Prostate gland (tissue), 2 donors: ENCODE measurements at regions not wholly inside any gene's neighbourhood (a gene's known extent, or its start where the extent isn't known, plus 50 kb on each side); places are given as distances from the start of the nearest gene placed in this dataset.
"Not testable (repeated sequence)": the region's sequence is repeated elsewhere in the genome, so short reads cannot be mapped to it uniquely, and the experiment has no call there.

Experiments
- DNase-seq: peaks from one replicate; pipeline ENCODE4 v3.0.0-alpha.2; 2019; ENCODE audit warnings: low spot score
- H3K27ac ChIP-seq, 2 donors: fragments of 200-600 bp; sonication (generic); 2 replicates each; pipeline ENCODE4 v1.5.1; 2017 to 2019
- H3K27me3 ChIP-seq: fragments of 200-600 bp; sonication (generic); replicated peaks from 2 replicates; pipeline ENCODE4 v1.5.1; 2019; ENCODE audit not compliant: insufficient read depth
- H3K36me3 ChIP-seq, 2 donors: fragments of 200-600 bp; sonication (generic); 1 replicate in 1 of 2; 2 replicates in 1 of 2; pipeline versions ENCODE4 v1.5.1 to v1.8.1; 2017 to 2019
- H3K4me1 ChIP-seq: fragments of 200-600 bp; sonication (generic); replicated peaks from 2 replicates; pipeline ENCODE4 v1.5.1; 2019
- H3K4me3 ChIP-seq, 2 donors: fragments of 200-600 bp; sonication (generic); 2 replicates each; pipeline ENCODE4 v1.5.1; 2017 to 2019
- H3K9me3 ChIP-seq: fragments of 200-600 bp; sonication (generic); 2 replicates; pipeline ENCODE4 v1.5.1; 2017
- CTCF ChIP-seq, 4 experiments: fragments of 200-600 bp in 2 of 4; fragments of 450-650 bp in 2 of 4; sonication (generic) in 2 of 4; IDR thresholded peaks; 1 replicate in 3 of 4; 2 replicates in 1 of 4; pipeline ENCODE4 v1.5.1; 2016 to 2019; ENCODE audit warnings: antibody characterized with exemption in 4 of 4, mild to moderate bottlenecking in 2 of 4, moderate library complexity in 2 of 4
- POLR2A ChIP-seq: fragments of 450-650 bp; IDR thresholded peaks from one replicate; pipeline ENCODE4 v1.6.1; 2016; ENCODE audit warnings: antibody characterized with exemption, mild to moderate bottlenecking
- POLR2AphosphoS5 ChIP-seq: sonication (generic); formaldehyde crosslinking; IDR thresholded peaks from one replicate; pipeline ENCODE4 v1.6.1; 2017; ENCODE audit warnings: antibody characterized with exemption
- WGBS: methylation state at CpG from one replicate; pipeline ENCODE4 v1.1.5; 2018; 5-methylcytosine and 5-hydroxymethylcytosine counted together
- intact Hi-C: fragments of 100-400 bp; cut with DNase I; formaldehyde crosslinking; loops from one replicate; pipeline ENCODE4 v1.14.2; 2022

- no peaks in the 10 kb centered on the region for H3K9me3 ChIP-seq
- H3K36me3 ChIP-seq: no peaks in the 10 kb centered on the region
- no peak overlapping the region for H3K27ac ChIP-seq
- TF ChIP-seq POLR2A (no peak), CTCF (IDR thresholded peaks at IDR 0.05) (no peak), POLR2AphosphoS5 (no peak)
- no peaks in the 10 kb centered on the region for H3K4me1 ChIP-seq
- H3K4me3 ChIP-seq: no peak overlapping the region
- intact Hi-C loops: no loop called here
- WGBS: 90% methylated on average over 3 of the region's 3 CpGs
- DNase-seq: no peak
- H3K27me3 ChIP-seq: no peaks in the 10 kb centered on the region
Observed at GRCh38 chr1:43019226-43019625, 60.6 kb upstream of the SLC2A1 start.

GRCh38 chr1:43018121-43018520 is 59.5 kb upstream of the SLC2A1 start:
- no peaks in the 10 kb centered on the region for H3K27me3 ChIP-seq
- no peaks in the 10 kb centered on the region for H3K9me3 ChIP-seq
- no peak overlapping the region for H3K4me3 ChIP-seq
- H3K4me1 ChIP-seq: no peaks in the 10 kb centered on the region
- 89% methylated on average over 3 of the region's 3 CpGs for WGBS
- H3K27ac ChIP-seq: no peak overlapping the region
- H3K36me3 ChIP-seq: no peaks in the 10 kb centered on the region
- no peak for DNase-seq
- no peak for TF ChIP-seq POLR2AphosphoS5
- no peak for TF ChIP-seq CTCF (IDR thresholded peaks at IDR 0.05)
- TF ChIP-seq POLR2A: no peak
- intact Hi-C loops: no loop called here

GRCh38 chr1:43015269-43015668 is 56.6 kb upstream of the SLC2A1 start:
- TF ChIP-seq POLR2A (no peak), CTCF (IDR thresholded peaks at IDR 0.05) (no peak), POLR2AphosphoS5 (no peak)
- Histone ChIP-seq H3K9me3 (no peaks in the 10 kb centered on the region), H3K4me3 (no peak overlapping the region), H3K4me1 (no peaks in the 10 kb centered on the region), H3K27ac (no peak overlapping the region), H3K36me3 (no peaks in the 10 kb centered on the region), H3K27me3 (no peaks in the 10 kb centered on the region)
- intact Hi-C loops: no loop called here
- 62% methylated on average over 3 of the region's 3 CpGs for WGBS
- DNase-seq: no peak

- H3K27ac ChIP-seq, H3K9me3 ChIP-seq, H3K4me3 ChIP-seq, H3K36me3 ChIP-seq, DNase-seq, H3K4me1 ChIP-seq, H3K27me3 ChIP-seq, intact Hi-C loops: not testable (repeated sequence)
- 94% methylated on average over 10 of the region's 10 CpGs for WGBS
Observed at GRCh38 chr1:43014579-43014978, 55.9 kb upstream of the SLC2A1 start.

GRCh38 chr1:43011020-43011419 is 52.4 kb upstream of the SLC2A1 start:
- intact Hi-C loops: no loop called here
- 81% methylated on average over 3 of the region's 3 CpGs for WGBS
- Histone ChIP-seq H3K4me1 (no peaks in the 10 kb centered on the region), H3K36me3 (no peaks in the 10 kb centered on the region), H3K9me3 (no peaks in the 10 kb centered on the region), H3K4me3 (no peak overlapping the region), H3K27me3 (no peaks in the 10 kb centered on the region), H3K27ac (no peak overlapping the region)
- DNase-seq: no peak
- TF ChIP-seq CTCF (IDR thresholded peaks at IDR 0.05) (no peak), POLR2AphosphoS5 (no peak), POLR2A (no peak)
